ENCODE measurements at regions not wholly inside any gene's neighbourhood (a gene's known extent, or its start where the extent isn't known, plus 50 kb on each side); places are given as distances from the start of the nearest gene placed in this dataset.

- TF ChIP-seq CTCF (conservative IDR thresholded peaks at IDR 0.05; ENCODE audit: low read length) (no peak), EZH2phosphoT487 (IDR thresholded peaks at IDR 0.05; ENCODE audit: borderline replicate concordance) (no peak)
These were observed 706.6 kb upstream of the ACO1 start for GRCh38 chr9:31677877-31678276.

Measured in Loucy (cell line).